B cell (primary cell): ENCODE measurements at regions not wholly inside any gene's neighbourhood (a gene's known extent, or its start where the extent isn't known, plus 50 kb on each side); places are given as distances from the start of the nearest gene placed in this dataset.

Experiments
- EZH2 ChIP-seq: IDR thresholded peaks from 2 replicates; pipeline ENCODE4 v1.6.1; 2012; ENCODE audit warnings: borderline replicate concordance, low read depth, mild to moderate bottlenecking, moderate library complexity, low read length; ENCODE audit not compliant: insufficient read depth, poor library complexity, severe bottlenecking
- TF ChIP-seq, protein P1 (sequence below): fragments of 200-600 bp; IDR thresholded peaks from one replicate; pipeline ENCODE4 v1.8.0; 2022; ENCODE audit warnings: antibody characterized with exemption, mild to moderate bottlenecking

DNA sequence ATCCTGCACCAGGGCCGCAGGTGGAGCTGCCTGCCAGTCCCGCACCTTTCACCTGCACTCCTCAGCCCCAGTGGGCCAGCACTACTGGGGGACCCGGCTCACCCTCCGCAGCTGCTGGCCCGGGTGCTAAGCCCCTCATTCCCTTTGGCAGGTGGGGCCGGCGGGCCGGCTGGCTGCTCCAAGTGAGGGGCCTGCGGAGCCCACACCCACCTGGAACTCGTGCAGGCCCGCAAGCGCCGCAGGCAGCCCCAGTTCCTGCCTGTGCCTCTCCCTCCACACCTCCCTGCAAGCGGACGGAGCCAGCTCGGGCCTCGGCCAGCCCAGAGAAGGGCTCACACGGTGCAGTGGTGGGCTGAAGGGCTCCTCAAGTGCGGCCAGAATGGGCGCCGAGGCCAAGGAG, 199.0 kb upstream of the HS3ST5 start:
- TF ChIP-seq EZH2: no peak
- TF ChIP-seq, protein P1, sequence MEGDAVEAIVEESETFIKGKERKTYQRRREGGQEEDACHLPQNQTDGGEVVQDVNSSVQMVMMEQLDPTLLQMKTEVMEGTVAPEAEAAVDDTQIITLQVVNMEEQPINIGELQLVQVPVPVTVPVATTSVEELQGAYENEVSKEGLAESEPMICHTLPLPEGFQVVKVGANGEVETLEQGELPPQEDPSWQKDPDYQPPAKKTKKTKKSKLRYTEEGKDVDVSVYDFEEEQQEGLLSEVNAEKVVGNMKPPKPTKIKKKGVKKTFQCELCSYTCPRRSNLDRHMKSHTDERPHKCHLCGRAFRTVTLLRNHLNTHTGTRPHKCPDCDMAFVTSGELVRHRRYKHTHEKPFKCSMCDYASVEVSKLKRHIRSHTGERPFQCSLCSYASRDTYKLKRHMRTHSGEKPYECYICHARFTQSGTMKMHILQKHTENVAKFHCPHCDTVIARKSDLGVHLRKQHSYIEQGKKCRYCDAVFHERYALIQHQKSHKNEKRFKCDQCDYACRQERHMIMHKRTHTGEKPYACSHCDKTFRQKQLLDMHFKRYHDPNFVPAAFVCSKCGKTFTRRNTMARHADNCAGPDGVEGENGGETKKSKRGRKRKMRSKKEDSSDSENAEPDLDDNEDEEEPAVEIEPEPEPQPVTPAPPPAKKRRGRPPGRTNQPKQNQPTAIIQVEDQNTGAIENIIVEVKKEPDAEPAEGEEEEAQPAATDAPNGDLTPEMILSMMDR: no peak
